OCI-LY1 (cell line): ENCODE measurements at regions not wholly inside any gene's neighbourhood (a gene's known extent, or its start where the extent isn't known, plus 50 kb on each side); places are given as distances from the start of the nearest gene placed in this dataset.

Experiments used
- H2AFZ ChIP-seq: fragments of 200-600 bp; sonication (generic), shearing (Covaris generic); 2 replicates; pipeline ENCODE4 v1.6.0; 2014; ENCODE audit warnings: antibody characterized with exemption, mild to moderate bottlenecking, low read length
- H3F3A ChIP-seq: fragments of 200-600 bp; sonication (generic), shearing (Covaris generic); 2 replicates; pipeline ENCODE4 v1.6.0; 2014; ENCODE audit warnings: mild to moderate bottlenecking, antibody characterized with exemption, low read length, moderate library complexity; ENCODE audit not compliant: insufficient read depth
- H3K27ac ChIP-seq: fragments of 200-600 bp; sonication (generic); 2 replicates; pipeline ENCODE4 v1.5.1; 2014; ENCODE audit warnings: low read length, mixed run types, mild to moderate bottlenecking, low read depth; ENCODE audit not compliant: poor library complexity, severe bottlenecking
- H3K27me3 ChIP-seq: fragments of 200-600 bp; sonication (generic); 2 replicates; pipeline ENCODE4 v1.6.0; 2014; ENCODE audit warnings: antibody characterized with exemption, mild to moderate bottlenecking, low read length, moderate library complexity; ENCODE audit not compliant: insufficient read depth
- H3K36me3 ChIP-seq: fragments of 200-600 bp; sonication (generic); 2 replicates; pipeline ENCODE4 v1.6.1; 2014; ENCODE audit warnings: mild to moderate bottlenecking, antibody characterized with exemption, low read length, moderate library complexity, mixed read lengths; ENCODE audit not compliant: insufficient read depth
- H3K4me1 ChIP-seq: fragments of 200-600 bp; sonication (generic); 2 replicates; pipeline ENCODE4 v1.5.1; 2014; ENCODE audit warnings: mild to moderate bottlenecking, low read length, moderate library complexity; ENCODE audit not compliant: insufficient read depth, severe bottlenecking
- H3K4me2 ChIP-seq: fragments of 200-600 bp; sonication (generic), shearing (Covaris generic); 2 replicates; pipeline ENCODE4 v1.6.1; 2014; ENCODE audit warnings: low read length
- H3K4me3 ChIP-seq: fragments of 200-600 bp; sonication (generic); 2 replicates; pipeline ENCODE4 v1.5.1; 2014; ENCODE audit warnings: low read length, low read depth, mild to moderate bottlenecking, mixed read lengths; ENCODE audit not compliant: poor library complexity, severe bottlenecking
- H3K79me2 ChIP-seq: fragments of 200-600 bp; shearing (Covaris generic); 2 replicates; pipeline ENCODE4 v1.6.1; 2016; ENCODE audit warnings: mixed run types, low read length, mixed read lengths; ENCODE audit not compliant: insufficient read depth
- H3K9ac ChIP-seq: fragments of 200-600 bp; sonication (generic), shearing (Covaris generic); 2 replicates; pipeline ENCODE4 v1.6.1; 2014; ENCODE audit warnings: mild to moderate bottlenecking, low read length, mixed read lengths
- H3K9me2 ChIP-seq: fragments of 200-600 bp; sonication (generic), shearing (Covaris generic); 2 replicates; pipeline ENCODE4 v1.6.1; 2014; ENCODE audit warnings: low read depth, mild to moderate bottlenecking, low read length, mixed read lengths
- H3K9me3 ChIP-seq: fragments of 200-600 bp; shearing (Covaris generic); 2 replicates; pipeline ENCODE4 v1.6.1; 2014; ENCODE audit warnings: low read length, mixed read lengths
- H4K20me1 ChIP-seq: fragments of 200-600 bp; sonication (generic), shearing (Covaris generic); 2 replicates; pipeline ENCODE4 v1.6.0; 2016; ENCODE audit warnings: mild to moderate bottlenecking, low read length; ENCODE audit not compliant: insufficient read depth
- EZH2 ChIP-seq: fragments of 200-600 bp; sonication (generic), shearing (Covaris generic); IDR thresholded peaks from 2 replicates; pipeline ENCODE4 v1.8.0; 2017; ENCODE audit warnings: borderline replicate concordance, mixed run types, mild to moderate bottlenecking, antibody characterized with exemption, low read length, moderate library complexity, mixed read lengths
- TF ChIP-seq, protein P1 (sequence below): fragments of 200-600 bp; sonication (generic), shearing (Covaris generic); IDR thresholded peaks from 2 replicates; pipeline ENCODE4 v1.5.1; 2017; ENCODE audit warnings: mild to moderate bottlenecking, antibody characterized with exemption, low read length, moderate library complexity, mixed read lengths

DNA sequence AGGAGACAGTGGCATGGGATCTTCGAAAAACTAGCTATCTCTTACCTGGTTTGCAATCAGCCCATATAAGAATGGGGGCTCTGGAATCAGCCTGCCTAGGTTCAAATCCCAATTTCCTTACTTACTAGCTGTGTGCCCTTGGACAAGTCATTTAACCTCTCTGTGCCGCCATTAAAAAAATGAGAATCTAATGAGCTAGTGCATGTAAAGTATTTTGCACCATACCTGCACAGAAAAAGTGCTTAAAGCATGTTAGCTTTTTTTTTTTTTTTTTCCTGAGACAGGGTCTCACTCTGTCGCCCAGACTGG, 181.8 kb downstream of the SHQ1 start:
- Histone ChIP-seq H3K27me3 (no peaks in the 10 kb centered on the region; the same call in 1 of the 2 replicates), H3K9me3 (no peaks in the 10 kb centered on the region), H3K36me3 (no peaks in the 10 kb centered on the region), H3K79me2 (no peaks in the 10 kb centered on the region), H3K4me1 (no peaks in the 10 kb centered on the region), H3F3A (no peaks in the 10 kb centered on the region), H3K4me3 (no peak overlapping the region), H3K27ac (no peak overlapping the region), H4K20me1 (no peaks in the 10 kb centered on the region), H3K4me2 (no peak overlapping the region), H3K9me2 (no peaks in the 10 kb centered on the region), H2AFZ (no peak overlapping the region), H3K9ac (no peak overlapping the region)
- TF ChIP-seq EZH2 = no peak
- TF ChIP-seq, protein P1, sequence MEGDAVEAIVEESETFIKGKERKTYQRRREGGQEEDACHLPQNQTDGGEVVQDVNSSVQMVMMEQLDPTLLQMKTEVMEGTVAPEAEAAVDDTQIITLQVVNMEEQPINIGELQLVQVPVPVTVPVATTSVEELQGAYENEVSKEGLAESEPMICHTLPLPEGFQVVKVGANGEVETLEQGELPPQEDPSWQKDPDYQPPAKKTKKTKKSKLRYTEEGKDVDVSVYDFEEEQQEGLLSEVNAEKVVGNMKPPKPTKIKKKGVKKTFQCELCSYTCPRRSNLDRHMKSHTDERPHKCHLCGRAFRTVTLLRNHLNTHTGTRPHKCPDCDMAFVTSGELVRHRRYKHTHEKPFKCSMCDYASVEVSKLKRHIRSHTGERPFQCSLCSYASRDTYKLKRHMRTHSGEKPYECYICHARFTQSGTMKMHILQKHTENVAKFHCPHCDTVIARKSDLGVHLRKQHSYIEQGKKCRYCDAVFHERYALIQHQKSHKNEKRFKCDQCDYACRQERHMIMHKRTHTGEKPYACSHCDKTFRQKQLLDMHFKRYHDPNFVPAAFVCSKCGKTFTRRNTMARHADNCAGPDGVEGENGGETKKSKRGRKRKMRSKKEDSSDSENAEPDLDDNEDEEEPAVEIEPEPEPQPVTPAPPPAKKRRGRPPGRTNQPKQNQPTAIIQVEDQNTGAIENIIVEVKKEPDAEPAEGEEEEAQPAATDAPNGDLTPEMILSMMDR = no peak

DNA sequence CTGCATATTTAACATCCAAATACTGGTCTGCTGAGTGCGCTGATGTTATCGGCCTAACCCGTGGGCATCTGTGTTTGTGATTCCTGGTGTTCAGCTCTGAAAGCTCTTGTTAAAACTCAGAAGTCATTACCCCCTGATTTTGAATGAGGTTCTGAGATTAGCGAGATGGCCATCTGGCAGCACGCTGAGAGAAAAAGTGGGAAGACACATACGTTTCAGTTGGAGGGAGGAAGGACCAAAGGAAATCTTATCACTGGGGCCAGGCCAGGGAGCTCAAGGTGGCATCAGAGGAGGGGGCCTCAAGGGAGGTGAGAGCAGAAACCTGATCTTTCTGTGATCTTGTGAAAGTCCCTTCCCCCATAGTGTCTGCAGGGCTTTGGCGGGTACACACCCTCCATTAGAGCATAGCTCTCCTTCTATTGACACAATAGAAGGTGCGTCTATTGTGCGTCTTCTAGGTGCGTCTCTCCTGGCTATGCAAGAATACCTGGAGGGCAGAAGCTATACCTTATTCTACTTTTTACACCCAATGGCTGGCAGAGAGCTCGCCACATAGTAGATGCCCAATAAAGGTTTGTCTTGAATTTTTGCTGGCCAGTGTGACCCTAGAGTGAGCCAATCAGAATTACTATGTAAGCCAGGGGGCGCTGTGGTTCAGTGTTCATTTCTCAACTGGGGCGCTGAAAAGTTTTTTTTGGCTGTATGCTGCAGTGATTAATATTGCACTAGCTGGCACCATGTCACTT, 182.4 kb downstream of the SHQ1 start:
- H3K4me2 ChIP-seq = no peak overlapping the region

DNA sequence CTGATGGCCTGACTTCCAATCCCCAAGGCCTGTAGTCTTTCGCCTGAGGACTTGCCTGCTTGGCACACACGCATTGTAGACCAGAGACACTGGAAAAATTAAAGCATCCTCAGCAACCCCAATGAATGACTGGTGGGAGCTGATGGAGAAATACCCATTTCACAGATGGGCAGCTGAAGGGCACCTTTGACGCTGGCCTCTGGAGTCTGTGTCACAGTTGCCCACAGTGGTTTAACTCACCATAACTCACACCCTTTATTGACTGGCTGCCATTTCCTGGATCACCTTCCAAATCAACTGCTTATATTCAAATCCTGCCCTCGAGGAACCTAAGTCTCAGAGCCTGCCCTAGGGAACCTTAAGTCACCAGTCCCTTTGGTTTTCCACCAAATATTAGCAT, 183.1 kb downstream of the SHQ1 start:
- H2AFZ ChIP-seq = no peak overlapping the region
- H3F3A ChIP-seq = no peaks in the 10 kb centered on the region
- no peak overlapping the region for H3K27ac ChIP-seq
- no peak overlapping the region for H3K4me2 ChIP-seq
- H4K20me1 ChIP-seq = no peaks in the 10 kb centered on the region
- no peaks in the 10 kb centered on the region for H3K36me3 ChIP-seq
- H3K4me3 ChIP-seq = no peak overlapping the region
- no peak overlapping the region for H3K9ac ChIP-seq
- H3K27me3 ChIP-seq = no peaks in the 10 kb centered on the region; the same call in 1 of the 2 replicates
- H3K9me2 ChIP-seq = no peaks in the 10 kb centered on the region
- H3K9me3 ChIP-seq = no peaks in the 10 kb centered on the region
- H3K4me1 ChIP-seq = no peaks in the 10 kb centered on the region
- TF ChIP-seq, protein P1 = no peak
- TF ChIP-seq EZH2 = no peak
- no peaks in the 10 kb centered on the region for H3K79me2 ChIP-seq

More for the DNA sequence above, 182.4 kb downstream of the SHQ1 start:
- no peak overlapping the region for H2AFZ ChIP-seq
- H3K4me1 ChIP-seq = no peaks in the 10 kb centered on the region
- H4K20me1 ChIP-seq = no peaks in the 10 kb centered on the region
- H3K9me3 ChIP-seq = no peaks in the 10 kb centered on the region
- H3K27me3 ChIP-seq = no peaks in the 10 kb centered on the region; the same call in 1 of the 2 replicates
- H3K9ac ChIP-seq = no peak overlapping the region
- no peaks in the 10 kb centered on the region for H3K79me2 ChIP-seq
- H3F3A ChIP-seq = no peaks in the 10 kb centered on the region
- no peaks in the 10 kb centered on the region for H3K9me2 ChIP-seq
- no peak overlapping the region for H3K4me3 ChIP-seq
- no peak for TF ChIP-seq EZH2
- TF ChIP-seq, protein P1 = peak; percentile 75
- H3K27ac ChIP-seq = no peak overlapping the region
- H3K36me3 ChIP-seq = no peaks in the 10 kb centered on the region
